ENCODE measurements at regions not wholly inside any gene's neighbourhood (a gene's known extent, or its start where the extent isn't known, plus 50 kb on each side); places are given as distances from the start of the nearest gene placed in this dataset.

- Histone ChIP-seq H3K27me3 (no peaks in the 10 kb centered on the region), H3K27ac (no peak overlapping the region), H3K36me3 (no peaks in the 10 kb centered on the region), H3K79me2 (ENCODE audit: low read depth) (no peaks in the 10 kb centered on the region), H3K4me2 (no peak overlapping the region), H3K9me3 (ENCODE audit: low read depth) (no peaks in the 10 kb centered on the region), H2AFZ (replicated peaks) (no peak overlapping the region), H4K20me1 (ENCODE audit: low read depth) (no peaks in the 10 kb centered on the region), H3K4me3 (no peak overlapping the region), H3K4me1 (no peaks in the 10 kb centered on the region), H3F3A (ENCODE audit: low read depth) (no peaks in the 10 kb centered on the region), H3K9ac (no peak overlapping the region)
- H3K27ac Mint-ChIP-seq = no peak overlapping the region
- no peak overlapping the region for H3K4me3 Mint-ChIP-seq
- H3K4me1 Mint-ChIP-seq = peaks cover 11% of the 10 kb centered on the region
- no peaks in the 10 kb centered on the region for H3K9me3 Mint-ChIP-seq
- TF ChIP-seq EZH2 (IDR thresholded peaks at IDR 0.05) (no peak), EZH2phosphoT487 (IDR thresholded peaks at IDR 0.05) (no peak), CTCF (IDR thresholded peaks at IDR 0.05) (no peak)
- no peaks in the 10 kb centered on the region for H3K36me3 Mint-ChIP-seq
- DNase-seq (ENCODE audit: low spot score) = no peak
- peaks cover 3% of the 10 kb centered on the region for H3K27me3 Mint-ChIP-seq (ENCODE audit: insufficient read depth, low read depth)
These were observed 66.0 kb upstream of the ARL8B start for GRCh38 chr3:5056111-5056391.

GRCh38 chr3:5057272-5057671 lies 64.8 kb upstream of the ARL8B start:
- Mint-ChIP-seq H3K36me3 (no peaks in the 10 kb centered on the region), H3K27me3 (ENCODE audit: insufficient read depth, low read depth) (peaks cover 2% of the 10 kb centered on the region), H3K4me1 (peaks cover 11% of the 10 kb centered on the region), H3K4me3 (no peak overlapping the region), H3K27ac (no peak overlapping the region), H3K9me3 (no peaks in the 10 kb centered on the region)
- Histone ChIP-seq H3F3A (ENCODE audit: low read depth) (no peaks in the 10 kb centered on the region), H3K4me3 (no peak overlapping the region), H3K36me3 (no peaks in the 10 kb centered on the region), H3K79me2 (ENCODE audit: low read depth) (no peaks in the 10 kb centered on the region), H3K4me2 (no peak overlapping the region), H2AFZ (replicated peaks) (no peak overlapping the region), H3K27ac (no peak overlapping the region), H4K20me1 (ENCODE audit: low read depth) (no peaks in the 10 kb centered on the region), H3K27me3 (no peaks in the 10 kb centered on the region), H3K9me3 (ENCODE audit: low read depth) (no peaks in the 10 kb centered on the region), H3K4me1 (no peaks in the 10 kb centered on the region), H3K9ac (no peak overlapping the region)
- no peak for TF ChIP-seq EZH2phosphoT487 (IDR thresholded peaks at IDR 0.05)
- TF ChIP-seq CTCF (IDR thresholded peaks at IDR 0.05) = no peak
- TF ChIP-seq EZH2 (IDR thresholded peaks at IDR 0.05) = no peak
- no peak for DNase-seq (ENCODE audit: low spot score)

GRCh38 chr3:5057857-5058324 lies 64.2 kb upstream of the ARL8B start:
- Histone ChIP-seq H3K27ac (no peak overlapping the region), H3K4me2 (no peak overlapping the region), H3K9me3 (ENCODE audit: low read depth) (no peaks in the 10 kb centered on the region), H3K4me3 (no peak overlapping the region), H3K4me1 (no peaks in the 10 kb centered on the region), H2AFZ (replicated peaks) (no peak overlapping the region), H3F3A (ENCODE audit: low read depth) (no peaks in the 10 kb centered on the region), H3K9ac (no peak overlapping the region), H4K20me1 (ENCODE audit: low read depth) (no peaks in the 10 kb centered on the region), H3K36me3 (no peaks in the 10 kb centered on the region), H3K27me3 (no peaks in the 10 kb centered on the region), H3K79me2 (ENCODE audit: low read depth) (no peaks in the 10 kb centered on the region)
- no peak overlapping the region for H3K27ac Mint-ChIP-seq
- H3K4me1 Mint-ChIP-seq = peaks cover 11% of the 10 kb centered on the region
- peak; percentile 68 for DNase-seq (ENCODE audit: low spot score)
- H3K9me3 Mint-ChIP-seq = no peaks in the 10 kb centered on the region
- H3K27me3 Mint-ChIP-seq (ENCODE audit: insufficient read depth, low read depth) = peaks cover 2% of the 10 kb centered on the region
- TF ChIP-seq EZH2phosphoT487 (IDR thresholded peaks at IDR 0.05) (no peak), CTCF (IDR thresholded peaks at IDR 0.05) (peak; percentile 65)
- no peak overlapping the region for H3K4me3 Mint-ChIP-seq
- no peaks in the 10 kb centered on the region for H3K36me3 Mint-ChIP-seq

Data from neural progenitor cell (in vitro differentiated cells).